ENCODE measurements at regions not wholly inside any gene's neighbourhood (a gene's known extent, or its start where the extent isn't known, plus 50 kb on each side); places are given as distances from the start of the nearest gene placed in this dataset.

DNA sequence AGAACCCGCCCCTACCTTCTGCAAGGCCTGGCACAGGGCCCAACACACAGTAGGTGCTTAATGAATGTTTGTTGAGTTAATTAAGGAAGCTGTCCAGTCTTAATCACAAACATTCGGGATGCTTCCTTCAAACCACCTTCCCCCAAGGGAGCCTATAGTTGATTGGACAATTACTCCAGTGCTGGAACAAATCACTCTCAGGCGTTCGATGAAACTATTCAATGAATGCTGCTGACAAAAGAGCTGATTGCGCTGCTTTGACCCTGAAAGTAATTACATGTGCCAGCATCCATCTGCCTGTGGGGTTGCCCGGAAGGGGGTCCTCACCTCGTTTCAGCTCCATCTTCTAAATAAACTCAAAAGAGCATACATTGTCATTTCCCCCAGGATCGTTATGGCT, 112.0 kb upstream of the SRSF6 start:
- no peaks in the 10 kb centered on the region for H3F3A ChIP-seq (replicated peaks; ENCODE audit: low read depth)
- DNase-seq (ENCODE audit: low spot score) (no peak), ATAC-seq (no peak)
- no peak overlapping the region for H3K4me2 ChIP-seq
- no peak overlapping the region for H3K27ac Mint-ChIP-seq
- H3K27me3 Mint-ChIP-seq (ENCODE audit: insufficient read depth, low read depth, poor library complexity) = peaks cover 7% of the 10 kb centered on the region
- H3K4me3 Mint-ChIP-seq = no peak overlapping the region
- no peak overlapping the region for H2AFZ ChIP-seq
- no peaks in the 10 kb centered on the region for H3K79me2 ChIP-seq (replicated peaks; ENCODE audit: insufficient read depth)
- H3K27ac ChIP-seq (ENCODE audit: low read depth) = no peak overlapping the region
- H3K36me3 Mint-ChIP-seq (ENCODE audit: low read depth) = peaks cover 47% of the 10 kb centered on the region
- H3K9me3 Mint-ChIP-seq = peaks cover 99% of the 10 kb centered on the region
- H3K4me3 ChIP-seq = no peak overlapping the region
- no peaks in the 10 kb centered on the region for H3K4me1 ChIP-seq (ENCODE audit: insufficient read depth)
- no peaks in the 10 kb centered on the region for H4K20me1 ChIP-seq (replicated peaks; ENCODE audit: insufficient read depth)
- H3K9me2 ChIP-seq (ENCODE audit: insufficient read depth) = no peaks in the 10 kb centered on the region
- TF ChIP-seq, protein P1, sequence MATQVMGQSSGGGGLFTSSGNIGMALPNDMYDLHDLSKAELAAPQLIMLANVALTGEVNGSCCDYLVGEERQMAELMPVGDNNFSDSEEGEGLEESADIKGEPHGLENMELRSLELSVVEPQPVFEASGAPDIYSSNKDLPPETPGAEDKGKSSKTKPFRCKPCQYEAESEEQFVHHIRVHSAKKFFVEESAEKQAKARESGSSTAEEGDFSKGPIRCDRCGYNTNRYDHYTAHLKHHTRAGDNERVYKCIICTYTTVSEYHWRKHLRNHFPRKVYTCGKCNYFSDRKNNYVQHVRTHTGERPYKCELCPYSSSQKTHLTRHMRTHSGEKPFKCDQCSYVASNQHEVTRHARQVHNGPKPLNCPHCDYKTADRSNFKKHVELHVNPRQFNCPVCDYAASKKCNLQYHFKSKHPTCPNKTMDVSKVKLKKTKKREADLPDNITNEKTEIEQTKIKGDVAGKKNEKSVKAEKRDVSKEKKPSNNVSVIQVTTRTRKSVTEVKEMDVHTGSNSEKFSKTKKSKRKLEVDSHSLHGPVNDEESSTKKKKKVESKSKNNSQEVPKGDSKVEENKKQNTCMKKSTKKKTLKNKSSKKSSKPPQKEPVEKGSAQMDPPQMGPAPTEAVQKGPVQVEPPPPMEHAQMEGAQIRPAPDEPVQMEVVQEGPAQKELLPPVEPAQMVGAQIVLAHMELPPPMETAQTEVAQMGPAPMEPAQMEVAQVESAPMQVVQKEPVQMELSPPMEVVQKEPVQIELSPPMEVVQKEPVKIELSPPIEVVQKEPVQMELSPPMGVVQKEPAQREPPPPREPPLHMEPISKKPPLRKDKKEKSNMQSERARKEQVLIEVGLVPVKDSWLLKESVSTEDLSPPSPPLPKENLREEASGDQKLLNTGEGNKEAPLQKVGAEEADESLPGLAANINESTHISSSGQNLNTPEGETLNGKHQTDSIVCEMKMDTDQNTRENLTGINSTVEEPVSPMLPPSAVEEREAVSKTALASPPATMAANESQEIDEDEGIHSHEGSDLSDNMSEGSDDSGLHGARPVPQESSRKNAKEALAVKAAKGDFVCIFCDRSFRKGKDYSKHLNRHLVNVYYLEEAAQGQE (IDR thresholded peaks at IDR 0.05; ENCODE audit: unreplicated experiment) = no peak
- TF ChIP-seq, protein P2, sequence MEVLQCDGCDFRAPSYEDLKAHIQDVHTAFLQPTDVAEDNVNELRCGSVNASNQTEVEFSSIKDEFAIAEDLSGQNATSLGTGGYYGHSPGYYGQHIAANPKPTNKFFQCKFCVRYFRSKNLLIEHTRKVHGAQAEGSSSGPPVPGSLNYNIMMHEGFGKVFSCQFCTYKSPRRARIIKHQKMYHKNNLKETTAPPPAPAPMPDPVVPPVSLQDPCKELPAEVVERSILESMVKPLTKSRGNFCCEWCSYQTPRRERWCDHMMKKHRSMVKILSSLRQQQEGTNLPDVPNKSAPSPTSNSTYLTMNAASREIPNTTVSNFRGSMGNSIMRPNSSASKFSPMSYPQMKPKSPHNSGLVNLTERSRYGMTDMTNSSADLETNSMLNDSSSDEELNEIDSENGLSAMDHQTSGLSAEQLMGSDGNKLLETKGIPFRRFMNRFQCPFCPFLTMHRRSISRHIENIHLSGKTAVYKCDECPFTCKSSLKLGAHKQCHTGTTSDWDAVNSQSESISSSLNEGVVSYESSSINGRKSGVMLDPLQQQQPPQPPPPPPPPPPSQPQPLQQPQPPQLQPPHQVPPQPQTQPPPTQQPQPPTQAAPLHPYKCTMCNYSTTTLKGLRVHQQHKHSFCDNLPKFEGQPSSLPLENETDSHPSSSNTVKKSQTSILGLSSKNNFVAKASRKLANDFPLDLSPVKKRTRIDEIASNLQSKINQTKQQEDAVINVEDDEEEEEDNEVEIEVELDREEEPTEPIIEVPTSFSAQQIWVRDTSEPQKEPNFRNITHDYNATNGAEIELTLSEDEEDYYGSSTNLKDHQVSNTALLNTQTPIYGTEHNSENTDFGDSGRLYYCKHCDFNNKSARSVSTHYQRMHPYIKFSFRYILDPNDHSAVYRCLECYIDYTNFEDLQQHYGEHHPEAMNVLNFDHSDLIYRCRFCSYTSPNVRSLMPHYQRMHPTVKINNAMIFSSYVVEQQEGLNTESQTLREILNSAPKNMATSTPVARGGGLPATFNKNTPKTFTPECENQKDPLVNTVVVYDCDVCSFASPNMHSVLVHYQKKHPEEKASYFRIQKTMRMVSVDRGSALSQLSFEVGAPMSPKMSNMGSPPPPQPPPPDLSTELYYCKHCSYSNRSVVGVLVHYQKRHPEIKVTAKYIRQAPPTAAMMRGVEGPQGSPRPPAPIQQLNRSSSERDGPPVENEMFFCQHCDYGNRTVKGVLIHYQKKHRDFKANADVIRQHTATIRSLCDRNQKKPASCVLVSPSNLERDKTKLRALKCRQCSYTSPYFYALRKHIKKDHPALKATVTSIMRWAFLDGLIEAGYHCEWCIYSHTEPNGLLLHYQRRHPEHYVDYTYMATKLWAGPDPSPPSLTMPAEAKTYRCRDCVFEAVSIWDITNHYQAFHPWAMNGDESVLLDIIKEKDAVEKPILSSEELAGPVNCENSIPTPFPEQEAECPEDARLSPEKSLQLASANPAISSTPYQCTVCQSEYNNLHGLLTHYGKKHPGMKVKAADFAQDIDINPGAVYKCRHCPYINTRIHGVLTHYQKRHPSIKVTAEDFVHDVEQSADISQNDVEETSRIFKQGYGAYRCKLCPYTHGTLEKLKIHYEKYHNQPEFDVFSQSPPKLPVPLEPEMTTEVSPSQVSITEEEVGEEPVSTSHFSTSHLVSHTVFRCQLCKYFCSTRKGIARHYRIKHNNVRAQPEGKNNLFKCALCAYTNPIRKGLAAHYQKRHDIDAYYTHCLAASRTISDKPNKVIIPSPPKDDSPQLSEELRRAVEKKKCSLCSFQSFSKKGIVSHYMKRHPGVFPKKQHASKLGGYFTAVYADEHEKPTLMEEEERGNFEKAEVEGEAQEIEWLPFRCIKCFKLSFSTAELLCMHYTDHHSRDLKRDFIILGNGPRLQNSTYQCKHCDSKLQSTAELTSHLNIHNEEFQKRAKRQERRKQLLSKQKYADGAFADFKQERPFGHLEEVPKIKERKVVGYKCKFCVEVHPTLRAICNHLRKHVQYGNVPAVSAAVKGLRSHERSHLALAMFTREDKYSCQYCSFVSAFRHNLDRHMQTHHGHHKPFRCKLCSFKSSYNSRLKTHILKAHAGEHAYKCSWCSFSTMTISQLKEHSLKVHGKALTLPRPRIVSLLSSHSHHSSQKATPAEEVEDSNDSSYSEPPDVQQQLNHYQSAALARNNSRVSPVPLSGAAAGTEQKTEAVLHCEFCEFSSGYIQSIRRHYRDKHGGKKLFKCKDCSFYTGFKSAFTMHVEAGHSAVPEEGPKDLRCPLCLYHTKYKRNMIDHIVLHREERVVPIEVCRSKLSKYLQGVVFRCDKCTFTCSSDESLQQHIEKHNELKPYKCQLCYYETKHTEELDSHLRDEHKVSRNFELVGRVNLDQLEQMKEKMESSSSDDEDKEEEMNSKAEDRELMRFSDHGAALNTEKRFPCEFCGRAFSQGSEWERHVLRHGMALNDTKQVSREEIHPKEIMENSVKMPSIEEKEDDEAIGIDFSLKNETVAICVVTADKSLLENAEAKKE (CRISPR knock-in tag; IDR thresholded peaks at IDR 0.05) = no peak
- TF ChIP-seq STAT1 (IDR thresholded peaks at IDR 0.05; ENCODE audit: unreplicated experiment) (no peak), JUNB (IDR thresholded peaks at IDR 0.05; ENCODE audit: unreplicated experiment) (no peak), ZNF331 (CRISPR knock-in tag; IDR thresholded peaks at IDR 0.05; ENCODE audit: low read depth) (no peak), ZNF114 (CRISPR knock-in tag; IDR thresholded peaks at IDR 0.05) (no peak), POLR2AphosphoS5 (IDR thresholded peaks at IDR 0.05; ENCODE audit: low read depth) (no peak), EZH2 (IDR thresholded peaks at IDR 0.05; ENCODE audit: low read depth, unreplicated experiment) (no peak), CREB1 (CRISPR knock-in tag; IDR thresholded peaks at IDR 0.05; ENCODE audit: low read depth) (no peak)
- H3K27me3 ChIP-seq (ENCODE audit: insufficient read depth) = no peaks in the 10 kb centered on the region
- H3K36me3 ChIP-seq (ENCODE audit: insufficient read depth) = peaks cover 2% of the 10 kb centered on the region; the same call in 1 of the 2 replicates
- H3K4me1 Mint-ChIP-seq = no peaks in the 10 kb centered on the region

Data from GM23338 (cell line).